PC-9 (cell line): ENCODE measurements at regions not wholly inside any gene's neighbourhood (a gene's known extent, or its start where the extent isn't known, plus 50 kb on each side); places are given as distances from the start of the nearest gene placed in this dataset.

ENCODE experiments used
- BruUV-seq: library from RNA; stranded (reverse); fragments of 400-500 nt; replicated peaks from 2 replicates; lab custom pipeline; 2021; lab: Mats Ljungman, UMichigan
- CTCF ChIA-PET: fragments of 300-600 bp; sonication (Branson Sonifier 250); formaldehyde crosslinking; loops from one replicate; lab custom pipeline; 2022; ENCODE audit warnings: antibody characterized with exemption; lab: Charles Lee
- POLR2A ChIA-PET: fragments of 300-600 bp; sonication (Branson Sonifier 250); formaldehyde crosslinking; loops from one replicate; lab custom pipeline; 2022; ENCODE audit warnings: antibody characterized with exemption; ENCODE audit not compliant: unreplicated experiment; lab: Charles Lee
- DNase-seq, 2 experiments: peaks; one replicate each; pipeline versions ENCODE4 v3.0.0 to v3.0.0-alpha.2; 2015 to 2022; ENCODE audit warnings: mixed read lengths in 1 of 2
- H2AFZ ChIP-seq: fragments of 200-600 bp; sonication (generic); 2 replicates; pipeline ENCODE4 v1.8.1; 2017; ENCODE audit warnings: antibody characterized with exemption
- H3F3A ChIP-seq: fragments of 200-600 bp; sonication (generic); 2 replicates; pipeline ENCODE4 v1.8.1; 2017; ENCODE audit warnings: antibody characterized with exemption, mild to moderate bottlenecking, low read depth; ENCODE audit not compliant: insufficient read depth
- H3K27ac ChIP-seq: fragments of 200-600 bp; sonication (generic); 2 replicates; pipeline ENCODE4 v1.6.1; 2016; ENCODE audit warnings: mixed run types
- H3K27me3 ChIP-seq: fragments of 200-600 bp; sonication (generic); 2 replicates; pipeline ENCODE4 v1.6.1; 2016; ENCODE audit warnings: low read depth, mixed run types; ENCODE audit not compliant: insufficient read depth
- H3K36me3 ChIP-seq: fragments of 200-600 bp; sonication (generic); 2 replicates; pipeline ENCODE4 v1.6.1; 2016; ENCODE audit warnings: low read depth, mixed run types
- H3K4me1 ChIP-seq: fragments of 200-600 bp; sonication (generic); replicated peaks from 2 replicates; pipeline ENCODE4 v1.6.1; 2016; ENCODE audit warnings: mixed run types; ENCODE audit not compliant: insufficient read depth
- H3K4me2 ChIP-seq: fragments of 200-600 bp; sonication (generic); 2 replicates; pipeline ENCODE4 v1.6.1; 2017; ENCODE audit warnings: mixed run types
- H3K4me3 ChIP-seq: fragments of 200-600 bp; sonication (generic); 2 replicates; pipeline ENCODE4 v1.6.1; 2016; ENCODE audit warnings: mixed run types
- H3K79me2 ChIP-seq: fragments of 200-600 bp; sonication (generic); 2 replicates; pipeline ENCODE4 v1.6.1; 2017; ENCODE audit warnings: low read depth, mixed run types
- H3K9me2 ChIP-seq: fragments of 200-600 bp; sonication (generic); 2 replicates; pipeline ENCODE4 v1.8.1; 2017; ENCODE audit warnings: mild to moderate bottlenecking; ENCODE audit not compliant: insufficient read depth
- H3K9me3 ChIP-seq: fragments of 200-600 bp; sonication (generic); 2 replicates; pipeline ENCODE4 v1.8.1; 2016; ENCODE audit warnings: low read depth; ENCODE audit not compliant: insufficient read depth
- H4K20me1 ChIP-seq: fragments of 200-600 bp; sonication (generic); 2 replicates; pipeline ENCODE4 v1.8.1; 2017; ENCODE audit not compliant: insufficient read depth
- EZH2 ChIP-seq: fragments of 200-600 bp; sonication (generic); IDR thresholded peaks from 2 replicates; pipeline ENCODE4 v1.8.0; 2017; ENCODE audit warnings: antibody characterized with exemption, low read depth
- intact Hi-C: fragments of 100-400 bp; cut with micrococcal nuclease; formaldehyde crosslinking; loops from one replicate; pipeline ENCODE4 v1.10.0; 2022; ENCODE audit not compliant: unreplicated experiment
- TF ChIP-seq, protein P1 (sequence below): fragments of 200-600 bp; sonication (generic); conservative IDR thresholded peaks from 2 replicates; pipeline ENCODE4 v1.6.1; 2017; ENCODE audit warnings: mixed run types, antibody characterized with exemption, mild to moderate bottlenecking, moderate library complexity

DNA sequence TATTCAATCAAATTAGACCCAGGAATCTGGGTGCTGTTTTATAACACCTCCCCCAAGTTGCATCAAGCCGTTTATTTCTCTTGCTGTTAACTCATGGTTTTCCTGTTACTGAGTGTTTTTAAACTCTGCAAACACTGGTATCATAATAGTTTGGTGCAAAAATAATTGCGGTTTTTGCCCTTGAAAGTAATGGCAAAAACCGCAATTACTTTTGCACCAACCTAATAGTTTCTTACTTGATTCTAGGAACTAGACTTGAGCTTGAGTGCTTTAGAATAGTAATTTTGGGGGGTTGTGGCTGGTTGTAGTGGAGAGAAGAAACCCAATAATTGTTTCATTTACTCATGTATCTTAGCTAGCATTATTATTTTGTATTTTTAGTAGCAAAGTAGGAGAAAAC lies 156.6 kb downstream of the FHIP1A start:
- intact Hi-C loops, result no loop called here

DNA sequence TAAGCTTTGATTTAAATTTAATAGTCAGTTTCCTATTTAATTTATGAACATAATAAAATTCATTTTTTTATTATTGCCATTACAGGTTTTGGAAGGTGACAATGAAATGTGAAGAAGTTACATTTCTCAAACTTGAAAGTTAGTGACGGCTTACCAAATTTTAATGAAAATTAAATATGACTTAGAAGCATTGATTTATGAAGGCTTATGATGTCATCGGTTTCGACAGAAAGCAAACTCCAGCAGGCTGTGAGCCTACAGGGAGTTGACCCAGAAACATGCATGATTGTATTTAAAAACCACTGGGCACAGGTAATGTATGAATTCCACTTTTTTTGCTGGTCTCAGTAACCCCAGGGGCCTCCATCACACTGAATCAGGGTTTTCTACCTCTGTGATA lies 157.1 kb downstream of the FHIP1A start:
- Histone ChIP-seq H3K4me2 (no peak overlapping the region), H3K27me3 (no peaks in the 10 kb centered on the region), H3K4me1 (no peaks in the 10 kb centered on the region), H3K27ac (no peak overlapping the region), H3K36me3 (no peaks in the 10 kb centered on the region), H3K79me2 (no peaks in the 10 kb centered on the region), H2AFZ (no peak overlapping the region), H3F3A (no peaks in the 10 kb centered on the region), H4K20me1 (no peaks in the 10 kb centered on the region), H3K4me3 (no peak overlapping the region), H3K9me3 (no peaks in the 10 kb centered on the region), H3K9me2 (no peaks in the 10 kb centered on the region; the same call in 1 of the 2 replicates)
- TF ChIP-seq, protein P1, sequence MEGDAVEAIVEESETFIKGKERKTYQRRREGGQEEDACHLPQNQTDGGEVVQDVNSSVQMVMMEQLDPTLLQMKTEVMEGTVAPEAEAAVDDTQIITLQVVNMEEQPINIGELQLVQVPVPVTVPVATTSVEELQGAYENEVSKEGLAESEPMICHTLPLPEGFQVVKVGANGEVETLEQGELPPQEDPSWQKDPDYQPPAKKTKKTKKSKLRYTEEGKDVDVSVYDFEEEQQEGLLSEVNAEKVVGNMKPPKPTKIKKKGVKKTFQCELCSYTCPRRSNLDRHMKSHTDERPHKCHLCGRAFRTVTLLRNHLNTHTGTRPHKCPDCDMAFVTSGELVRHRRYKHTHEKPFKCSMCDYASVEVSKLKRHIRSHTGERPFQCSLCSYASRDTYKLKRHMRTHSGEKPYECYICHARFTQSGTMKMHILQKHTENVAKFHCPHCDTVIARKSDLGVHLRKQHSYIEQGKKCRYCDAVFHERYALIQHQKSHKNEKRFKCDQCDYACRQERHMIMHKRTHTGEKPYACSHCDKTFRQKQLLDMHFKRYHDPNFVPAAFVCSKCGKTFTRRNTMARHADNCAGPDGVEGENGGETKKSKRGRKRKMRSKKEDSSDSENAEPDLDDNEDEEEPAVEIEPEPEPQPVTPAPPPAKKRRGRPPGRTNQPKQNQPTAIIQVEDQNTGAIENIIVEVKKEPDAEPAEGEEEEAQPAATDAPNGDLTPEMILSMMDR, result no peak
- no peak for TF ChIP-seq EZH2
- DNase-seq, result no peak
- POLR2A ChIA-PET, result no interaction called here
- BruUV-seq, result no TSS peak
- CTCF ChIA-PET, result interaction anchor here (1.0 kb wide), 1 partner anchor 38 kb away, joined by 3 read pairs; no protein-coding TSS in a partner anchor
- intact Hi-C loops, result no loop called here

More for the DNA sequence above, 156.6 kb downstream of the FHIP1A start:
- ChIA-PET CTCF (no interaction called here), POLR2A (no interaction called here)
- Histone ChIP-seq H3K4me3 (no peak overlapping the region), H3K4me2 (no peak overlapping the region), H3K9me2 (no peaks in the 10 kb centered on the region; the same call in 1 of the 2 replicates), H4K20me1 (no peaks in the 10 kb centered on the region), H3F3A (no peaks in the 10 kb centered on the region), H3K79me2 (no peaks in the 10 kb centered on the region), H3K36me3 (no peaks in the 10 kb centered on the region), H3K27me3 (no peaks in the 10 kb centered on the region), H2AFZ (no peak overlapping the region), H3K9me3 (no peaks in the 10 kb centered on the region), H3K4me1 (no peaks in the 10 kb centered on the region), H3K27ac (no peak overlapping the region)
- BruUV-seq, result no TSS peak
- no peak for DNase-seq
- TF ChIP-seq EZH2, result no peak
- TF ChIP-seq, protein P1, result no peak

DNA sequence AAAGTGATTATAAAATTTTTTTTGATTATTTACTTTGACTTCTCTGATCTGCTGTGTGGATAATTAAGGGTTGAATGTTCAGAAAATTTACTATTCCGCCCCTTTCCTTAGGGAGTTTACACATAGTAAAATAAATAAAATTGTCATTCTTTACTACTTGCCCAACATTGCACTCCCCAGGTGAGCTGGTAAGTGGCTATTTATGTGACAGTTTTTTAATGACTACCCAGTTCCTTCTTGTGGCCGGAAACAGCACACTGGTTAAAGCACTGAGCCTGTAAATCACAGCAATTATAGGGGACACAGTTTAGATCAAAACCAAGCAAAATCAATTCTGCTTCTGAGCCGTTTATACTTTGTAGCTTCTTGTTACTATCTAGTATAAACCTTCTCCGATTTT lies 158.1 kb downstream of the FHIP1A start:
- CTCF ChIA-PET, result interaction anchor here (1.0 kb wide), 1 partner anchor 37 kb away, joined by 3 read pairs; no protein-coding TSS in a partner anchor
- no peaks in the 10 kb centered on the region for H3F3A ChIP-seq
- H3K36me3 ChIP-seq, result no peaks in the 10 kb centered on the region
- no peaks in the 10 kb centered on the region for H3K4me1 ChIP-seq
- no peak for DNase-seq
- H3K4me3 ChIP-seq, result no peak overlapping the region
- no peak overlapping the region for H2AFZ ChIP-seq
- H3K27me3 ChIP-seq, result no peaks in the 10 kb centered on the region
- H3K9me2 ChIP-seq, result no peaks in the 10 kb centered on the region; the same call in 1 of the 2 replicates
- POLR2A ChIA-PET, result no interaction called here
- BruUV-seq, result no TSS peak
- H3K27ac ChIP-seq, result no peak overlapping the region
- no peaks in the 10 kb centered on the region for H3K79me2 ChIP-seq
- no peaks in the 10 kb centered on the region for H4K20me1 ChIP-seq
- TF ChIP-seq, protein P1, result no peak
- TF ChIP-seq EZH2, result no peak
- intact Hi-C loops, result no loop called here
- no peaks in the 10 kb centered on the region for H3K9me3 ChIP-seq
- no peak overlapping the region for H3K4me2 ChIP-seq
